ENCODE measurements at regions not wholly inside any gene's neighbourhood (a gene's known extent, or its start where the extent isn't known, plus 50 kb on each side); places are given as distances from the start of the nearest gene placed in this dataset.

DNA sequence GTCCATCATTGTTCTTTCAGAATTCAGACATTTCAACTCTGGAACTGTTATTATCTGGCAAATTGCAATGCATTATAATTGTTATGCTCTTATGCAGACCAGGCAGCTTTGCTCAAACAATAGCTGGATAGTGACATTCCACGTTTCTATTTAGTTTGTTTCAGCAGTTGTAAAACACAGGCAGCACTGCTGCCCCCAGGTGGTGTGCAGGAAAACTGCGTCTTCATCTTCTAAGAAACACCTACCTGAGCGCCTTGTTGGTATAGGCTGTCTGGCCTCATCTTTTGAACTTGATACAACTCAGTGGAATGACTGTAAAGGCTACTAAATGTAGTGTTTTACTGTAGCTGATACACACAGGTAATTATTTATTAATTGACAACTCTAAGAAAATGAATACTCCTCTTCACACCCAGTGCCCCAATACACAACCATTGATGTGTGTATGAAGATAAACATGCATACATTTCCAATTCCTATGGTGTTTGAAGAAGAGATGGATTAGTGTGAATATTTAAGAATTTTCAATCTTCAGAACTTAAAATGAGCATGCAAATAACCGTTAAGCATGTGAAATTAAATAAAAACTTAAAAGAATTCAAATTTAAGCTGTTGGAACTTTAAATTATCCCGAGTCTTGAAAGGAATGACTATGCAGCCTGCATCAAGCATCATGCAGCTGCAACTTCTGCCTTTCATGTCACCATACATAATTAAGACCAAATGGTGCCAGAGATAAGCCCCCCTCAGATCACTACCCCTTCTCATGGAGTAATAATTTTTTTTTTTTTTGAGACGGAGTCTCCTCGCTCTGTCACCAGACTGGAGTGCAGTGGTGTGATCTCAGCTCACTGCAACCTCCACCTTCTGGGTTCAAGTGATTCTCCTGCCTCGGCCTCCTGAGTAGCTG, 85.6 kb downstream of the CD8B2 start:
- no peak for DNase-seq
- Histone ChIP-seq H3K27me3 (no peaks in the 10 kb centered on the region), H3K27ac (no peak overlapping the region), H3K4me1 (ENCODE audit: insufficient read depth) (peaks cover 3% of the 10 kb centered on the region), H3K4me3 (no peak overlapping the region), H3K9me3 (no peaks in the 10 kb centered on the region), H3K36me3 (no peaks in the 10 kb centered on the region)
- TF ChIP-seq, protein P1, sequence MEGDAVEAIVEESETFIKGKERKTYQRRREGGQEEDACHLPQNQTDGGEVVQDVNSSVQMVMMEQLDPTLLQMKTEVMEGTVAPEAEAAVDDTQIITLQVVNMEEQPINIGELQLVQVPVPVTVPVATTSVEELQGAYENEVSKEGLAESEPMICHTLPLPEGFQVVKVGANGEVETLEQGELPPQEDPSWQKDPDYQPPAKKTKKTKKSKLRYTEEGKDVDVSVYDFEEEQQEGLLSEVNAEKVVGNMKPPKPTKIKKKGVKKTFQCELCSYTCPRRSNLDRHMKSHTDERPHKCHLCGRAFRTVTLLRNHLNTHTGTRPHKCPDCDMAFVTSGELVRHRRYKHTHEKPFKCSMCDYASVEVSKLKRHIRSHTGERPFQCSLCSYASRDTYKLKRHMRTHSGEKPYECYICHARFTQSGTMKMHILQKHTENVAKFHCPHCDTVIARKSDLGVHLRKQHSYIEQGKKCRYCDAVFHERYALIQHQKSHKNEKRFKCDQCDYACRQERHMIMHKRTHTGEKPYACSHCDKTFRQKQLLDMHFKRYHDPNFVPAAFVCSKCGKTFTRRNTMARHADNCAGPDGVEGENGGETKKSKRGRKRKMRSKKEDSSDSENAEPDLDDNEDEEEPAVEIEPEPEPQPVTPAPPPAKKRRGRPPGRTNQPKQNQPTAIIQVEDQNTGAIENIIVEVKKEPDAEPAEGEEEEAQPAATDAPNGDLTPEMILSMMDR (IDR thresholded peaks at IDR 0.05) = no peak
- TF ChIP-seq POLR2A (IDR thresholded peaks at IDR 0.05) (no peak), EP300 (IDR thresholded peaks at IDR 0.05) (no peak)
- intact Hi-C loops (cut with DNase I) = no loop called here
- WGBS, 3 donors = 70 to 75% (median 71%) methylated on average over 8 of the region's 8 CpGs

DNA sequence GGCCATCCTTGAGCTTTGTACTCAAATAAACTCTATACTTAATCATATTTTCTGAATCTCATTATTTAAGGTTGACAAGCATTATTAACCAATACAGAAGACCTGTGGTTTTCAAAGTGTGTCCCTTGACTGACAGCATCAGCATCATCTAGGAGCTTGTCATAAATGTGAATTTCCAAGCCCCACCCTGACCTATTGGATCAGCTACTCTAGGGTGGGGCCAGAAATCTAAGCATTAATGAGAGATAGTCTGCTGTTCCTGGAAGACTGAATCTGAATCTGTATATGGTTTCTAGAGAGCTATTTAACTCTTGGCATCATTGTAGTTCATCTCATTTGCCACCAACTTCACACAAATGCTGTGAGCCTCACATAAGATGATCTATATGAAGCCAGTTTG, 86.6 kb downstream of the CD8B2 start:
- Histone ChIP-seq H3K4me1 (ENCODE audit: insufficient read depth) (peaks cover 3% of the 10 kb centered on the region), H3K36me3 (no peaks in the 10 kb centered on the region), H3K9me3 (no peaks in the 10 kb centered on the region), H3K27me3 (no peaks in the 10 kb centered on the region), H3K4me3 (no peak overlapping the region), H3K27ac (no peak overlapping the region)
- no peak for DNase-seq
- no peak for TF ChIP-seq EP300 (IDR thresholded peaks at IDR 0.05)
- TF ChIP-seq, protein P1 (IDR thresholded peaks at IDR 0.05) = no peak
- intact Hi-C loops (cut with DNase I) = no loop called here

DNA sequence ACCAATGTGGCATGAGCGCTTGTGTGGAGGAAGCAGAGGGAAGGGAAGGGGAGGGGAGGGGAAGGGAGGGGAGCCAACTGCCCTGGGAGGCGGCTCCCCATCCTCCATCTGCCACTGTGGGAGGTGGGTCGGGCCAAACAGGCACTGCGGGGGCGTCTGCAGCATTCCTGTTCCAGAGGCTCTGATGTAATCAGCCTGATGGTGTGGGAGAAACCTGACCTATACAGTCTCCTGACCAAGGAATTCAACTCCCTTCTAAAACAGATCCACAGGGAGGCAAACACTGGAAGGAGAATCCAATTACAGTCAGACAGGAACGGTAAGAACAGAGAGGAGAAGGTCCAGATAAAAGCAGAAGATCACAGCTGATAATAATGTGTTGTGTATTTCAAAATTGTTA, 88.8 kb downstream of the CD8B2 start:
- DNase-seq = peak; percentile 37 to 77 (median 50)
- H3K27ac ChIP-seq = no peak overlapping the region
- no peaks in the 10 kb centered on the region for H3K36me3 ChIP-seq
- no peak overlapping the region for H3K4me3 ChIP-seq
- H3K9me3 ChIP-seq = no peaks in the 10 kb centered on the region
- intact Hi-C loops (cut with DNase I) = no loop called here
- 0 to 6% (median 5%) methylated on average over 6 of the region's 6 CpGs for WGBS, 3 donors
- peaks cover 3% of the 10 kb centered on the region for H3K4me1 ChIP-seq (ENCODE audit: insufficient read depth)
- TF ChIP-seq EP300 (IDR thresholded peaks at IDR 0.05) = no peak
- TF ChIP-seq, protein P1 (IDR thresholded peaks at IDR 0.05) = no peak
- no peak for TF ChIP-seq POLR2A (IDR thresholded peaks at IDR 0.05)
- no peaks in the 10 kb centered on the region for H3K27me3 ChIP-seq

DNA sequence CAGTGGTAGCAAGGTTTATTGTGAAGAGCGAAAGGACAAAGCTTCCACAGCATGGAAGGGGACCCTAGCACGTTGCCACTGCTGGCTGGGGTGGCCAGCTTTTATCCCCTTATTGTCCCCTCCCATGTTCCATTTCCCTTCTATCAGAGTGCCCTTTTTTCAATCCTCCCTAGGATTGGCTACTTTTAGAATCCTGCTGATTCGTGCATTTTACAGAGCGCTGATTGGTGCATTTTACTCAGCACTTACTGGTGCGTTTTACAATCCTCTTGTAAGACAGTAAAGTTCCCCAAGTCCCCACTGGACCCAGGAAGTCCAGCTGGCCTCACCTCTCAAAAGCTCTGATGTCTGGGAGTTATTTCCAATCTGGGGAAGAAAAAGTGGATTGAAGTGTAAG, 90.1 kb downstream of the CD8B2 start:
- H3K36me3 ChIP-seq = no peaks in the 10 kb centered on the region
- no peaks in the 10 kb centered on the region for H3K27me3 ChIP-seq
- H3K4me1 ChIP-seq (ENCODE audit: insufficient read depth) = peaks cover 3% of the 10 kb centered on the region
- intact Hi-C loops (cut with DNase I) = no loop called here
- 93 to 97% (median 94%) methylated on average over 5 of the region's 5 CpGs for WGBS, 3 donors
- H3K9me3 ChIP-seq = no peaks in the 10 kb centered on the region
- TF ChIP-seq, protein P1 (IDR thresholded peaks at IDR 0.05) = no peak
- no peak for TF ChIP-seq POLR2A (IDR thresholded peaks at IDR 0.05)
- no peak for TF ChIP-seq EP300 (IDR thresholded peaks at IDR 0.05)
- H3K27ac ChIP-seq = no peak overlapping the region
- DNase-seq = no peak
- no peak overlapping the region for H3K4me3 ChIP-seq
